GM10266 (cell line): ENCODE measurements at regions not wholly inside any gene's neighbourhood (a gene's known extent, or its start where the extent isn't known, plus 50 kb on each side); places are given as distances from the start of the nearest gene placed in this dataset.
A peak's percentile ranks its signal among the peaks of the same experiment; 100 is the strongest.

Source experiments
- DNase-seq: peaks from one replicate; pipeline ENCODE4 v3.0.0; 2012; ENCODE audit errors: extremely low spot score
- TF ChIP-seq, protein P1 (sequence below): IDR thresholded peaks from 2 replicates; pipeline ENCODE4 v1.5.1; 2012; ENCODE audit warnings: mild to moderate bottlenecking, low read depth; ENCODE audit not compliant: control insufficient read depth, insufficient read depth; ENCODE audit errors: missing control alignments

DNA sequence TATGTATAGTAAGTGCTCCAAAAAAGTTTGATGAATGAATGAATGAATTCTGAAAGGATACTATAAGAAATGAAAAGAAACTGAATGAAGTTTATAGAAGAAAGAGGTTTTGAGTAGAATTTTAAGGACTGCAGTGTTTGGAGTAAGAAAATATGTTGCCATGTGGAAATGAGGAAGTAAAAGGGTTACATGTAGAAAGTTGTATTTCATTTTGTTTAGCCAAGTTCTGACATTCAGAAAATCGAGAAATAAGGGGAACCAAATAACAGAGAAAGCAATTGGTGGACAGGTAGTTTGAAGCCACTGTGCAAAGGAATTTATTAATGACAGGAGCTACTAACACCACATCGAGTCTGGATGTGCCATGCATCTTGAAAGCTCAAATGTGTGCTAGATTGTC is 200.7 kb downstream of the SATB1 start:
- no peak for DNase-seq
- TF ChIP-seq, protein P1, sequence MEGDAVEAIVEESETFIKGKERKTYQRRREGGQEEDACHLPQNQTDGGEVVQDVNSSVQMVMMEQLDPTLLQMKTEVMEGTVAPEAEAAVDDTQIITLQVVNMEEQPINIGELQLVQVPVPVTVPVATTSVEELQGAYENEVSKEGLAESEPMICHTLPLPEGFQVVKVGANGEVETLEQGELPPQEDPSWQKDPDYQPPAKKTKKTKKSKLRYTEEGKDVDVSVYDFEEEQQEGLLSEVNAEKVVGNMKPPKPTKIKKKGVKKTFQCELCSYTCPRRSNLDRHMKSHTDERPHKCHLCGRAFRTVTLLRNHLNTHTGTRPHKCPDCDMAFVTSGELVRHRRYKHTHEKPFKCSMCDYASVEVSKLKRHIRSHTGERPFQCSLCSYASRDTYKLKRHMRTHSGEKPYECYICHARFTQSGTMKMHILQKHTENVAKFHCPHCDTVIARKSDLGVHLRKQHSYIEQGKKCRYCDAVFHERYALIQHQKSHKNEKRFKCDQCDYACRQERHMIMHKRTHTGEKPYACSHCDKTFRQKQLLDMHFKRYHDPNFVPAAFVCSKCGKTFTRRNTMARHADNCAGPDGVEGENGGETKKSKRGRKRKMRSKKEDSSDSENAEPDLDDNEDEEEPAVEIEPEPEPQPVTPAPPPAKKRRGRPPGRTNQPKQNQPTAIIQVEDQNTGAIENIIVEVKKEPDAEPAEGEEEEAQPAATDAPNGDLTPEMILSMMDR = no peak

DNA sequence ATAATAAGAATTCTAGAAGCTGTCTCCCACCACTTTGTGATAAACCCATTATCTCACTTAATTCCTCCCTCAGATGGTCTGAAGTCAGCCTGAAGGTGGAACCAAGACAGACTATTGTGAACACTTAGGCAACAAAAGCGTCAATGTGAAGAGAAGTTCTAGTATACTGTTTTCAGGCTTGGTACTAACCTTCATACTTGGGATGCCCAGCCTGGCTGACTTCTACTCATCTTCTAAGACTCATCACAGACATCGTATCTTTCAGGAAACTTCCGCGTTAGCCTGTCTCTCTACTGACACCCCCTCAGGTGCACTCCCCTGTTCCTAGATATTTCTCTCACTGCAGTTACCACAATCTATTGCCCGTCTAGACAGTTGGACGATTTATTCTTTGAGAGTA is 201.2 kb downstream of the SATB1 start:
- TF ChIP-seq, protein P1 = no peak
- no peak for DNase-seq

DNA sequence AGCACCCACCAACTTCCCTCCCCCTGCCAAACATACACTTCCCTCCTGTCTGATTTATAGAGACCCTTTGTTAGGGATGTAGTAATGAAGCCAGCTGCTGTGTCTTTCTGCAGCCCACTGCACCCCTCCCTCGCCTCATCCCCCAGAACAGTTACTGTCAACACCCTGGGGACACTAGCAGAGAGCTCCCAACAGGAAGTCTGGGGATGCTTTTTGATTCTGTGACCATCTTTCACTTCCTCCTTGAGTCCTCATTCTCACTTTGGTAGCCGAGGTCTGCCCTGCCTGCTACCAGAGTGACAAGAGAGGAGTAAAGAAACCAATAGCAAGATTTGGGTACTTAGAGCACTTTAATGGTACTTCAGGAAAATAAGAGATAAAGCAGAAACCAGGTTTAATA is 201.6 kb downstream of the SATB1 start:
- peak; percentile 26 for DNase-seq

DNA sequence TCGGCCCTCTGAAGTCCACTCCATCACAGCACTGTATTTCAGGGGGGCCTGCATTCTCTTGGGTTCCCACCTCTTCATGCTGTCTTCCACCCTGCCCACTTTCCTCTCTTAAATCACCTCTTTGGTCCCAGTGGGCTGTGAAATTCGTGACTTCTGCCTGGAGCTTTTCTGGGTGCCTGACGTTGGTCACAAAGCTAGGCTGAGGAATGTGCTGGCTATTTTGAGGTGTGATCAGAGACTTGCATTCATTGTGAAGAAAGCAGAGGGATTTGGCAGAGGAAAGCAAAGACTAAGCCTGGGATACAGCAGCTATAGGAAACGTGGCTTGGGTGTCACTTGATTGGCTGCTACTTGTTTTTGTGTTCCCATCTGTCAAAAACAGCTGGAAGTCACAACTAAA is 202.5 kb downstream of the SATB1 start:
- no peak for DNase-seq
- TF ChIP-seq, protein P1 = no peak

More for the DNA sequence above, 201.6 kb downstream of the SATB1 start:
- TF ChIP-seq, protein P1 = no peak

DNA sequence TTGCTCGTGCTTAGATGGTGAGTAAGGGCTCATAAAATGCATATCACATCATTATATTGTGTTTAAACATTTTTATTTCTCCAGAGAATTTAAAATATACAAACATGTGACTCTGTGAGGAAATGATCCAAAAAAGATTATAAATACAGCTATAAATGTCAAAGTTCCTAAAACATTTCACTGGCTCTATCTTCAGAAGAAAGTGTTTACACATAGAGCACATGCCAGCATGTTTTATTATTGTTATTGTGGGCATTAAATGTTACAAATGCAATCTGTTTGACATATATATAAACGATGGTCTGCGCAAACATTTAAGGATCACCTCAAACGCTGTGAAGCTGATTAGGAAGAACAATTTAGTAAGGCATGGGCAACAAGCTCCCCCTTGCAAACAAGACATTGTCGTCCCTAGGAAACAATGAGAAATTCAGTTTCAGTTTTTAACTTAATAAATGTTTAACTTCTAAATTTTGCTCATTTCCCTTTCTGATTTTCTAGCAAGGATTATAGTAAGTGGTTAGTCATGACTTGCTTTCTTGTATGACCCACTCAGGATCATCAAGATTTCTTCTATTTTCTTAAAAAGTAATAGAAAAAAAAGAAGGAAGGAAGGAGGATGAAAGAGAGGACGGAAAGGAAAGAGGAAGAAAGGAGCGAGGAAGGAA is 207.5 kb downstream of the SATB1 start:
- no peak for DNase-seq
- TF ChIP-seq, protein P1 = no peak

DNA sequence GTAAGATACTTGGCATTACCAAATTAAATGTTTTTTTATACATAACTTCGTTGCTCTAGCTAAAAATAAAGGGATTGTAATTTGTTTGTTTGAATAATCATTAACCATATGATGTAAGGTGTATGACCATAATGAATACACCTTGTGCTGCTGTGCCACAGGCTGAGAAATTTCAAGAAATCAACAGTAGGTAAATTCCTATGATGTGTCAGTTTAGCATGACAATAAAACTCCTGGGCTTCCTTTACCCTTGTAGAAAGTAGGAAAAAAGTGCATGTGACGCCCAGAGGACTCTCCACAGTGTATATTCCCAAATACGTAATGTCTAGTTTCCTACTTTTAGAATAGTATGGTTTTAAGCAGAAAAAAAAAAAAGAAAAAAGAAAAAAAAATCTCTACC is 208.1 kb downstream of the SATB1 start:
- DNase-seq = no peak
- TF ChIP-seq, protein P1 = no peak

DNA sequence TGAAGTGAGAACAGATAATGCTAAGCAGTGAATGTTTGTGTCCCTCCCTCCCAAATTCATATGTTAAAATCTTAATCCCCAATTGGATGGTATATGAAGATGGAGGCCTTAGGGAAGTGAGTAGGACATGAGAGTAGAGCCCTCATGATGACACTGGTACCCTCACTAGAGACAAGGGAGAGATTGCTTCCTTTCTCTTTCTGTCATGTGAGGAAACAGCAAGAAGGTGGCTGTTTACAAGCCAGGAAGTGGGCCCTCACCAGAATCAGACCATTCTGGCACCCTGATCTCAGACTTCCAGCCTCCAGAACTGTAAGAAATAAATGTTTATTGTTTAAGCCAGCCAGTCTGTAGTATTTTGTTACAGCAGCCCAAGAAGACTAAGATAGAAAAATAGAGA is 209.5 kb downstream of the SATB1 start:
- DNase-seq = no peak
- TF ChIP-seq, protein P1 = no peak
